PC-9 (cell line): ENCODE measurements at regions not wholly inside any gene's neighbourhood (a gene's known extent, or its start where the extent isn't known, plus 50 kb on each side); places are given as distances from the start of the nearest gene placed in this dataset.

Experiments used
- BruUV-seq: library from RNA; stranded (reverse); fragments of 400-500 nt; replicated peaks from 2 replicates; lab custom pipeline; 2021; lab: Mats Ljungman, UMichigan
- CTCF ChIA-PET: fragments of 300-600 bp; sonication (Branson Sonifier 250); formaldehyde crosslinking; loops from one replicate; lab custom pipeline; 2022; ENCODE audit warnings: antibody characterized with exemption; lab: Charles Lee
- POLR2A ChIA-PET: fragments of 300-600 bp; sonication (Branson Sonifier 250); formaldehyde crosslinking; loops from one replicate; lab custom pipeline; 2022; ENCODE audit warnings: antibody characterized with exemption; ENCODE audit not compliant: unreplicated experiment; lab: Charles Lee
- DNase-seq, 2 experiments: peaks; one replicate each; pipeline versions ENCODE4 v3.0.0 to v3.0.0-alpha.2; 2015 to 2022; ENCODE audit warnings: mixed read lengths in 1 of 2
- H2AFZ ChIP-seq: fragments of 200-600 bp; sonication (generic); 2 replicates; pipeline ENCODE4 v1.8.1; 2017; ENCODE audit warnings: antibody characterized with exemption
- H3F3A ChIP-seq: fragments of 200-600 bp; sonication (generic); 2 replicates; pipeline ENCODE4 v1.8.1; 2017; ENCODE audit warnings: antibody characterized with exemption, mild to moderate bottlenecking, low read depth; ENCODE audit not compliant: insufficient read depth
- H3K27ac ChIP-seq: fragments of 200-600 bp; sonication (generic); 2 replicates; pipeline ENCODE4 v1.6.1; 2016; ENCODE audit warnings: mixed run types
- H3K27me3 ChIP-seq: fragments of 200-600 bp; sonication (generic); 2 replicates; pipeline ENCODE4 v1.6.1; 2016; ENCODE audit warnings: low read depth, mixed run types; ENCODE audit not compliant: insufficient read depth
- H3K36me3 ChIP-seq: fragments of 200-600 bp; sonication (generic); 2 replicates; pipeline ENCODE4 v1.6.1; 2016; ENCODE audit warnings: low read depth, mixed run types
- H3K4me1 ChIP-seq: fragments of 200-600 bp; sonication (generic); replicated peaks from 2 replicates; pipeline ENCODE4 v1.6.1; 2016; ENCODE audit warnings: mixed run types; ENCODE audit not compliant: insufficient read depth
- H3K4me2 ChIP-seq: fragments of 200-600 bp; sonication (generic); 2 replicates; pipeline ENCODE4 v1.6.1; 2017; ENCODE audit warnings: mixed run types
- H3K4me3 ChIP-seq: fragments of 200-600 bp; sonication (generic); 2 replicates; pipeline ENCODE4 v1.6.1; 2016; ENCODE audit warnings: mixed run types
- H3K79me2 ChIP-seq: fragments of 200-600 bp; sonication (generic); 2 replicates; pipeline ENCODE4 v1.6.1; 2017; ENCODE audit warnings: low read depth, mixed run types
- H3K9me2 ChIP-seq: fragments of 200-600 bp; sonication (generic); 2 replicates; pipeline ENCODE4 v1.8.1; 2017; ENCODE audit warnings: mild to moderate bottlenecking; ENCODE audit not compliant: insufficient read depth
- H3K9me3 ChIP-seq: fragments of 200-600 bp; sonication (generic); 2 replicates; pipeline ENCODE4 v1.8.1; 2016; ENCODE audit warnings: low read depth; ENCODE audit not compliant: insufficient read depth
- H4K20me1 ChIP-seq: fragments of 200-600 bp; sonication (generic); 2 replicates; pipeline ENCODE4 v1.8.1; 2017; ENCODE audit not compliant: insufficient read depth
- CTCF ChIP-seq: fragments of 200-600 bp; sonication (generic); conservative IDR thresholded peaks from 2 replicates; pipeline ENCODE4 v1.6.1; 2017; ENCODE audit warnings: mixed run types, antibody characterized with exemption, mild to moderate bottlenecking, moderate library complexity
- EZH2 ChIP-seq: fragments of 200-600 bp; sonication (generic); IDR thresholded peaks from 2 replicates; pipeline ENCODE4 v1.8.0; 2017; ENCODE audit warnings: antibody characterized with exemption, low read depth
- intact Hi-C: fragments of 100-400 bp; cut with micrococcal nuclease; formaldehyde crosslinking; loops from one replicate; pipeline ENCODE4 v1.10.0; 2022; ENCODE audit not compliant: unreplicated experiment

GRCh38 chr10:20615395-20615794 lies 281.7 kb downstream of the NEBL start:
- Histone ChIP-seq H3K27ac (no peak overlapping the region), H2AFZ (no peak overlapping the region), H4K20me1 (no peaks in the 10 kb centered on the region), H3K9me2 (no peaks in the 10 kb centered on the region), H3K4me2 (no peak overlapping the region), H3K9me3 (no peaks in the 10 kb centered on the region), H3K27me3 (peaks cover 11% of the 10 kb centered on the region; the same call in 1 of the 2 replicates), H3K4me1 (no peaks in the 10 kb centered on the region), H3K79me2 (no peaks in the 10 kb centered on the region), H3F3A (no peaks in the 10 kb centered on the region), H3K4me3 (no peak overlapping the region), H3K36me3 (no peaks in the 10 kb centered on the region)
- ChIA-PET CTCF (no interaction called here), POLR2A (no interaction called here)
- DNase-seq, result no peak
- BruUV-seq, result no TSS peak
- no peak for TF ChIP-seq CTCF
- no peak for TF ChIP-seq EZH2
- intact Hi-C loops, result no loop called here

- no peak for TF ChIP-seq EZH2
- TF ChIP-seq CTCF, result no peak
- no peak overlapping the region for H3K4me2 ChIP-seq
- no TSS peak for BruUV-seq
- ChIA-PET CTCF (no interaction called here), POLR2A (no interaction called here)
- no peaks in the 10 kb centered on the region for H3F3A ChIP-seq
- no peaks in the 10 kb centered on the region for H3K79me2 ChIP-seq
- no peaks in the 10 kb centered on the region for H3K9me2 ChIP-seq
- no peak for DNase-seq
- H3K4me1 ChIP-seq, result no peaks in the 10 kb centered on the region
- H3K36me3 ChIP-seq, result no peaks in the 10 kb centered on the region
- no peak overlapping the region for H3K27ac ChIP-seq
- H3K9me3 ChIP-seq, result no peaks in the 10 kb centered on the region
- no peaks in the 10 kb centered on the region for H4K20me1 ChIP-seq
- H3K27me3 ChIP-seq, result peaks cover 11% of the 10 kb centered on the region; the same call in 1 of the 2 replicates
- intact Hi-C loops, result no loop called here
- H3K4me3 ChIP-seq, result no peak overlapping the region
- no peak overlapping the region for H2AFZ ChIP-seq
Observed at GRCh38 chr10:20614911-20615310, 282.2 kb downstream of the NEBL start.

GRCh38 chr10:20608503-20608902 lies 288.6 kb downstream of the NEBL start:
- Histone ChIP-seq H3K27ac (no peak overlapping the region), H3K79me2 (no peaks in the 10 kb centered on the region), H3K36me3 (no peaks in the 10 kb centered on the region), H4K20me1 (no peaks in the 10 kb centered on the region), H2AFZ (no peak overlapping the region), H3K9me2 (no peaks in the 10 kb centered on the region), H3K4me3 (no peak overlapping the region), H3K27me3 (no peaks in the 10 kb centered on the region), H3K4me1 (no peaks in the 10 kb centered on the region), H3K9me3 (no peaks in the 10 kb centered on the region), H3K4me2 (no peak overlapping the region), H3F3A (no peaks in the 10 kb centered on the region)
- BruUV-seq, result no TSS peak
- ChIA-PET POLR2A (no interaction called here), CTCF (no interaction called here)
- intact Hi-C loops, result no loop called here
- no peak for DNase-seq
- no peak for TF ChIP-seq EZH2
- no peak for TF ChIP-seq CTCF
